ENCODE measurements at regions not wholly inside any gene's neighbourhood (a gene's known extent, or its start where the extent isn't known, plus 50 kb on each side); places are given as distances from the start of the nearest gene placed in this dataset.

DNA sequence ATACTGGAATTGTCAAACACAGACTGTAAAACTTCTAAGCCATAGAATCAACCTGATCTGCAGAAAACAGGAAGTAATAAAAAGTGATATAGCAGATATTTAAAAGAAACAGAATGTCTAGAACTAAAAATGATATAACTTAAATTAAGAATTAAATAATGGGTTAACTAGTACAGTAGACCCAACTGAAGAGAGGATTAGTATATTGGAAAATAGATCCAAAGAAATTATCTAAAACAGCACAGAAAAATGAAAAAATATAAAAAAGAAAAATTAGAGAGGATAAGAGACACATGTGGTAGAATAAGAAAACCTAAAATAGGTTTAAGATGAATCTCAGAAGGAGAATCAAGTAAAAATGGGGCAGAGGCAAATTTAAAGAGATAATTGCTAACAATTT lies 219.9 kb downstream of the SEMA6A start:
- peaks cover 0 to 4% of the 10 kb centered on the region in 2 experiments; a peak in 1 of 4 replicates for H3K9me3 ChIP-seq (ENCODE audit: insufficient read depth in 2 of 2, low read depth in 1 of 2, low read length in 1 of 2)
- no peak overlapping the region for H3K56ac ChIP-seq (replicated peaks; ENCODE audit: insufficient read length, low read depth, low read length)
- no peaks in the 10 kb centered on the region for H3K4me1 ChIP-seq (replicated peaks in 1 of 4; ENCODE audit: control insufficient read depth in 3 of 4, insufficient read depth in 4 of 4, low read length in 3 of 4)
- no peak overlapping the region for H3K23ac ChIP-seq (ENCODE audit: insufficient read length)
- no peak overlapping the region for H3K14ac ChIP-seq (ENCODE audit: insufficient read length)
- no peak overlapping the region for H2AK5ac ChIP-seq (ENCODE audit: low read depth, low read length)
- no peak overlapping the region for H3K4ac ChIP-seq (replicated peaks; ENCODE audit: insufficient read length, low read depth, low read length)
- no peaks in the 10 kb centered on the region for H3K27me3 ChIP-seq (replicated peaks in 1 of 4; ENCODE audit: control insufficient read depth in 3 of 4, extremely low read depth in 1 of 4, insufficient read depth in 3 of 4, low read length in 3 of 4)
- H2BK15ac ChIP-seq (ENCODE audit: low read length), result no peak overlapping the region
- H3K4me3 ChIP-seq (ENCODE audit: extremely low read depth in 1 of 4, insufficient read depth in 2 of 4, low read depth in 3 of 4, low read length in 4 of 4), result no peak overlapping the region
- H4K91ac ChIP-seq (replicated peaks; ENCODE audit: insufficient read length, low read length), result no peak overlapping the region
- no peak overlapping the region for H2BK5ac ChIP-seq (ENCODE audit: low read depth, low read length)
- no peaks in the 10 kb centered on the region for H3K79me2 ChIP-seq (ENCODE audit: control insufficient read depth in 1 of 2, insufficient read depth in 2 of 2, low read length in 2 of 2)
- CTCF ChIA-PET (ENCODE audit: partially characterized antibody), result no interaction called here
- H3K36me3 ChIP-seq (ENCODE audit: control insufficient read depth in 2 of 4, insufficient read depth in 4 of 4, low read length in 3 of 4), result no peaks in the 10 kb centered on the region
- no peaks in the 10 kb centered on the region for H4K20me1 ChIP-seq (replicated peaks in 1 of 2; ENCODE audit: control insufficient read depth in 1 of 2, insufficient read depth in 2 of 2, low read length in 2 of 2)
- H4K5ac ChIP-seq (ENCODE audit: insufficient read length, low read depth, low read length), result no peak overlapping the region
- H3K4me2 ChIP-seq (ENCODE audit: insufficient read depth in 1 of 2, low read depth in 2 of 2, low read length in 2 of 2), result no peak overlapping the region
- no peak overlapping the region for H2AFZ ChIP-seq (ENCODE audit: low read length)
- POLR2A ChIA-PET (ENCODE audit: partially characterized antibody), result no interaction called here
- no peaks in the 10 kb centered on the region for H3K79me1 ChIP-seq (ENCODE audit: low read depth, low read length)
- no peak overlapping the region for H2BK12ac ChIP-seq (ENCODE audit: low read depth, low read length)
- no peak overlapping the region for H2BK20ac ChIP-seq (ENCODE audit: low read length)
- H3K9ac ChIP-seq (replicated peaks in 1 of 4; ENCODE audit: extremely low read depth in 1 of 4, low read depth in 3 of 4, low read length in 3 of 4), result no peak overlapping the region
- FAIRE-seq (no peak), DNase-seq (ENCODE audit: low read depth in 1 of 2, low spot score in 2 of 2) (no peak)
- no peaks in the 10 kb centered on the region for H3K23me2 ChIP-seq (ENCODE audit: low read depth, low read length)
- H3K27ac ChIP-seq (ENCODE audit: low read depth, low read length), result no peak overlapping the region
- H2BK120ac ChIP-seq (replicated peaks; ENCODE audit: low read depth, low read length), result no peak overlapping the region
- H4K8ac ChIP-seq (ENCODE audit: extremely low read depth, insufficient read depth, low read length), result no peak overlapping the region
- H3K18ac ChIP-seq (ENCODE audit: extremely low read depth, low read length), result no peak overlapping the region
- TF ChIP-seq JUN (IDR thresholded peaks at IDR 0.05; ENCODE audit: low read depth, low read length) (no peak), CBX5 (IDR thresholded peaks at IDR 0.05; ENCODE audit: low read depth, low read length) (no peak), TBP (IDR thresholded peaks at IDR 0.05; ENCODE audit: low read depth, low read length) (no peak), SIN3A (conservative IDR thresholded peaks at IDR 0.05 in 1 of 2, IDR thresholded peaks at IDR 0.05 in 1 of 2; ENCODE audit: low read depth in 1 of 2, low read length in 2 of 2) (no peak), SAP30 (IDR thresholded peaks at IDR 0.05; ENCODE audit: insufficient read depth, insufficient replicate concordance, low read length) (no peak), BRCA1 (IDR thresholded peaks at IDR 0.05; ENCODE audit: low read depth, low read length) (no peak), FOSL1 (IDR thresholded peaks at IDR 0.05; ENCODE audit: insufficient read depth, low read depth, low read length) (no peak), TAF7 (optimal IDR thresholded peaks at IDR 0.05; ENCODE audit: borderline replicate concordance, low read depth, low read length) (no peak), RAD21 (IDR thresholded peaks at IDR 0.05 in 1 of 2, conservative IDR thresholded peaks at IDR 0.05 in 1 of 2; ENCODE audit: low read depth in 2 of 2, low read length in 2 of 2) (no peak), TAF1 (IDR thresholded peaks at IDR 0.05; ENCODE audit: low read depth, low read length) (no peak), NRF1 (IDR thresholded peaks at IDR 0.05; ENCODE audit: low read depth, low read length) (no peak), POLR2AphosphoS5 (IDR thresholded peaks at IDR 0.05; ENCODE audit: low read depth, low read length) (no peak), ASH2L (IDR thresholded peaks at IDR 0.05; ENCODE audit: low read length) (no peak), YY1 (IDR thresholded peaks at IDR 0.05; ENCODE audit: low read depth, low read length) (no peak), SP1 (IDR thresholded peaks at IDR 0.05; ENCODE audit: low read depth, low read length) (no peak)
- TF ChIP-seq, protein P1, sequence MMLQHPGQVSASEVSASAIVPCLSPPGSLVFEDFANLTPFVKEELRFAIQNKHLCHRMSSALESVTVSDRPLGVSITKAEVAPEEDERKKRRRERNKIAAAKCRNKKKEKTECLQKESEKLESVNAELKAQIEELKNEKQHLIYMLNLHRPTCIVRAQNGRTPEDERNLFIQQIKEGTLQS (IDR thresholded peaks at IDR 0.05; ENCODE audit: insufficient read depth, low read depth, low read length), result no peak

All from H1 (cell line).